ENCODE measurements at regions not wholly inside any gene's neighbourhood (a gene's known extent, or its start where the extent isn't known, plus 50 kb on each side); places are given as distances from the start of the nearest gene placed in this dataset.

GRCh38 chr11:93268287-93269040 is 62.1 kb upstream of the DEUP1 start:
- no peak overlapping the region for H3K4me3 ChIP-seq (replicated peaks in 1 of 2; ENCODE audit: low read depth in 2 of 2, low read length in 2 of 2)
- DNase-seq (ENCODE audit: low read depth in 2 of 2), result no peak
- TF ChIP-seq CTCF (IDR thresholded peaks at IDR 0.05; ENCODE audit: low read depth, low read length), result no peak

DNA sequence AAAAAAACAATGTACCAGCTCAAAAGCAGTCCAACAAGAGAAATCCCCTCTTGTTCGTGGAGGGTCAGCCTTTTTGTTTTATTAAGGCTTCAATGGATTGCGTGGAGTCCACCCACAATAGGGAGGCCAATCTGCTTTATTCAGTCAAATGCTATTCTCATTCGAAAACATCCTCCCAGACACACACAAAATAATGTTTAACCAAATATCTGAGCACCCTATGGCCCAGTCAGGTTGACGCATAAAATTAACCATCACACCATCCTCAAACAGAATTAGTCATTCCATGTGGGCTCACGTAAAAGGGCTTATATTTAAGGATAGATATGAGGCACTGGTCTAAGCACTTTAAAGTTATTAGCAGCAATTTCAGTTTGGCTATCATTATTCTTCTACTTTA is 58.9 kb upstream of the DEUP1 start:
- no peak for DNase-seq (ENCODE audit: low read depth in 2 of 2)
- no peak for TF ChIP-seq CTCF (IDR thresholded peaks at IDR 0.05; ENCODE audit: low read depth, low read length)
- no peak overlapping the region for H3K4me3 ChIP-seq (replicated peaks in 1 of 2; ENCODE audit: low read depth in 2 of 2, low read length in 2 of 2)

DNA sequence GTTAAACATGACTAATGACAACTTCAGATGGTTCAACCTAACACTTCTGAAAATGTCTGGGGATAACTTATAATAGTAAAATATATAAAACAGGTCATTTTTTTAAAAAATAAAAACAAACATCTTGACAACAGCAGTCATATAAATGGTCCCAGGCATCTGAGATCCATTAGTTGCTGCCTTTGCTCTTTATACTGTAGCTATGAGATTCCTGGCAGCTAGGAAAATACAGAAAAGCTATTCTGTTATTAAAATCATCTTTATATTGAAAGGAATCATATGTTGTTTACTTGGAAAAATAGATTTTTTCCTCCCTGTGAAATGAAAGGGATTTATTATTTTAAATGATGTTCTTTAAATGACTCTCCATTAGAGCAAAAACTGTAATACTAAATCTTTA is 55.7 kb upstream of the DEUP1 start:
- no peak overlapping the region for H3K4me3 ChIP-seq (replicated peaks in 1 of 2; ENCODE audit: low read depth in 2 of 2, low read length in 2 of 2)
- DNase-seq (ENCODE audit: low read depth in 2 of 2), result no peak
- no peak for TF ChIP-seq CTCF (IDR thresholded peaks at IDR 0.05; ENCODE audit: low read depth, low read length)

GRCh38 chr11:93278976-93279375 is 51.6 kb upstream of the DEUP1 start:
- no peak for DNase-seq (ENCODE audit: low read depth in 2 of 2)
- H3K4me3 ChIP-seq (replicated peaks in 1 of 2; ENCODE audit: low read depth in 2 of 2, low read length in 2 of 2), result no peak overlapping the region
- no peak for TF ChIP-seq CTCF (IDR thresholded peaks at IDR 0.05; ENCODE audit: low read depth, low read length)

GRCh38 chr11:93279851-93280347 is 50.6 kb upstream of the DEUP1 start:
- no peak for TF ChIP-seq CTCF (IDR thresholded peaks at IDR 0.05; ENCODE audit: low read depth, low read length)
- no peak for DNase-seq (ENCODE audit: low read depth in 2 of 2)
- H3K4me3 ChIP-seq (replicated peaks in 1 of 2; ENCODE audit: low read depth in 2 of 2, low read length in 2 of 2), result no peak overlapping the region
